ENCODE measurements at regions not wholly inside any gene's neighbourhood (a gene's known extent, or its start where the extent isn't known, plus 50 kb on each side); places are given as distances from the start of the nearest gene placed in this dataset.

GRCh38 chr12:131644481-131644880 lies 66.4 kb upstream of the SFSWAP start:
- no peak overlapping the region for H3K27ac ChIP-seq (ENCODE audit: low read depth, low read length)
- no peak overlapping the region for H3K4me2 ChIP-seq (ENCODE audit: insufficient read depth in 1 of 2, low read depth in 2 of 2, low read length in 2 of 2)

More at GRCh38 chr12:131644481-131644880, 66.4 kb upstream of the SFSWAP start:
- Histone ChIP-seq H3K79me2 (ENCODE audit: control insufficient read depth in 1 of 2, insufficient read depth in 2 of 2, low read length in 2 of 2) (no peaks in the 10 kb centered on the region), H4K5ac (ENCODE audit: insufficient read length, low read depth, low read length) (no peak overlapping the region), H3K14ac (ENCODE audit: insufficient read length) (no peak overlapping the region), H3K79me1 (ENCODE audit: low read depth, low read length) (no peaks in the 10 kb centered on the region), H3K4me3 (ENCODE audit: extremely low read depth in 1 of 4, insufficient read depth in 2 of 4, low read depth in 3 of 4, low read length in 4 of 4) (no peak overlapping the region), H2BK120ac (replicated peaks; ENCODE audit: low read depth, low read length) (peak overlapping the region; percentile 72), H3K4ac (replicated peaks; ENCODE audit: insufficient read length, low read depth, low read length) (no peak overlapping the region), H2AFZ (ENCODE audit: low read length) (no peak overlapping the region), H3K9me3 (ENCODE audit: insufficient read depth in 2 of 2, low read depth in 1 of 2, low read length in 1 of 2) (no peaks in the 10 kb centered on the region), H3K23me2 (ENCODE audit: low read depth, low read length) (peaks cover 6% of the 10 kb centered on the region; the same call in 1 of the 2 replicates), H2BK20ac (ENCODE audit: low read length) (peak overlapping the region; percentile 90; the same call in 1 of the 2 replicates), H3K27me3 (replicated peaks in 1 of 4; ENCODE audit: control insufficient read depth in 3 of 4, extremely low read depth in 1 of 4, insufficient read depth in 3 of 4, low read length in 3 of 4) (no peaks in the 10 kb centered on the region), H3K23ac (ENCODE audit: insufficient read length) (no peak overlapping the region), H2BK15ac (ENCODE audit: low read length) (0 out of 2 replicates have a peak overlapping the region, but pooled peaks have one; percentile 29), H2BK5ac (ENCODE audit: low read depth, low read length) (peak overlapping the region; percentile 87; the same call in 1 of the 2 replicates), H3K18ac (ENCODE audit: extremely low read depth, low read length) (no peak overlapping the region; the same call in none of the 2 replicates), H4K91ac (replicated peaks; ENCODE audit: insufficient read length, low read length) (peak overlapping the region; percentile 95), H2BK12ac (ENCODE audit: low read depth, low read length) (peak overlapping the region; percentile 95; the same call in 1 of the 2 replicates), H4K20me1 (replicated peaks in 1 of 2; ENCODE audit: control insufficient read depth in 1 of 2, insufficient read depth in 2 of 2, low read length in 2 of 2) (peaks cover 0 to 2% of the 10 kb centered on the region in 2 experiments), H2AK5ac (ENCODE audit: low read depth, low read length) (peak overlapping the region; percentile 75; the same call in 1 of the 2 replicates), H3K9ac (replicated peaks in 1 of 4; ENCODE audit: extremely low read depth in 1 of 4, low read depth in 3 of 4, low read length in 3 of 4) (no peak overlapping the region), H3K36me3 (ENCODE audit: control insufficient read depth in 2 of 4, insufficient read depth in 4 of 4, low read length in 3 of 4) (no peaks in the 10 kb centered on the region), H3K4me1 (replicated peaks in 1 of 4; ENCODE audit: control insufficient read depth in 3 of 4, insufficient read depth in 4 of 4, low read length in 3 of 4) (peaks cover 0 to 21% (median 10%) of the 10 kb centered on the region in 4 experiments; a peak in 4 of 7 replicates), H3K56ac (replicated peaks; ENCODE audit: insufficient read length, low read depth, low read length) (no peak overlapping the region), H4K8ac (ENCODE audit: extremely low read depth, insufficient read depth, low read length) (no peak overlapping the region)
- WGBS, 2 experiments (ENCODE audit: extremely low coverage in 1 of 2, insufficient coverage in 1 of 2, insufficient read length in 1 of 2, insufficient replicate concordance in 2 of 2, low coverage in 1 of 2, low lambda C conversion rate in 2 of 2, missing lambda C conversion rate in 1 of 2) = 71% methylated on average over 1 of the region's 1 CpG; no CpG with 5 or more reads in 1 of the 2 experiments
- FAIRE-seq = no peak
- ChIA-PET POLR2A (ENCODE audit: partially characterized antibody) (interaction anchor here (1.5 kb wide), 1 partner anchor 15 kb away, joined by 5 read pairs; no protein-coding TSS in a partner anchor), CTCF (ENCODE audit: partially characterized antibody) (no interaction called here)
- TF ChIP-seq MAX (IDR thresholded peaks at IDR 0.05) (no peak), SIRT6 (IDR thresholded peaks at IDR 0.05; ENCODE audit: low read length) (no peak), SP4 (IDR thresholded peaks at IDR 0.05; ENCODE audit: low read length) (no peak), PHF8 (conservative IDR thresholded peaks at IDR 0.05; ENCODE audit: low read depth, low read length) (no peak), JUN (IDR thresholded peaks at IDR 0.05; ENCODE audit: low read depth, low read length) (no peak), ASH2L (IDR thresholded peaks at IDR 0.05; ENCODE audit: low read length) (no peak)
- no peak for DNase-seq (ENCODE audit: low read depth in 1 of 2, low spot score in 2 of 2)

All from H1 (cell line).